Upper lobe of right lung (tissue), 1 donor: ENCODE measurements at regions not wholly inside any gene's neighbourhood (a gene's known extent, or its start where the extent isn't known, plus 50 kb on each side); places are given as distances from the start of the nearest gene placed in this dataset.
A peak's percentile ranks its signal among the peaks of the same experiment; 100 is the strongest.

Experiments
- ATAC-seq: fragments of 200-7000 bp; cut with Tn5 transposase; one replicate; pipeline ENCODE4 v1.9.1; 2020; ENCODE audit warnings: mild to moderate bottlenecking, moderate library complexity
- DNase-seq: peaks from one replicate; pipeline ENCODE4 v3.0.0-alpha.2; 2020
- H3K27ac ChIP-seq: fragments of 200-600 bp; one replicate; pipeline ENCODE4 v1.8.0; 2022
- H3K27me3 ChIP-seq: fragments of 200-600 bp; one replicate; pipeline ENCODE4 v1.8.0; 2022; ENCODE audit warnings: mild to moderate bottlenecking
- H3K36me3 ChIP-seq: fragments of 200-600 bp; one replicate; pipeline ENCODE4 v1.8.0; 2022
- H3K4me1 ChIP-seq: fragments of 200-600 bp; one replicate; pipeline ENCODE4 v1.8.0; 2022
- H3K4me3 ChIP-seq: fragments of 200-600 bp; one replicate; pipeline ENCODE4 v1.8.0; 2022; ENCODE audit warnings: mild to moderate bottlenecking
- H3K9me3 ChIP-seq: fragments of 200-600 bp; one replicate; pipeline ENCODE4 v1.8.0; 2022
- CTCF ChIP-seq: fragments of 200-600 bp; IDR thresholded peaks from one replicate; pipeline ENCODE4 v1.8.0; 2022; ENCODE audit warnings: antibody characterized with exemption
- intact Hi-C: fragments of 100-400 bp; cut with DNase I; formaldehyde crosslinking; loops from one replicate; pipeline ENCODE4 v1.11.0; 2022
- donor health status: DM: no; HTN: yes; CAD: no; lungs with severe emphysema.

- no peak for TF ChIP-seq CTCF
- Histone ChIP-seq H3K9me3 (no peaks in the 10 kb centered on the region), H3K4me1 (no peaks in the 10 kb centered on the region), H3K36me3 (no peaks in the 10 kb centered on the region), H3K27me3 (no peaks in the 10 kb centered on the region), H3K27ac (no peak overlapping the region), H3K4me3 (no peak overlapping the region)
- ATAC-seq (no peak), DNase-seq (no peak)
- intact Hi-C loops = no loop called here
These were observed 139.5 kb upstream of the CHST15 start for GRCh38 chr10:124232686-124233545.

GRCh38 chr10:124231168-124232155 lies 138.1 kb upstream of the CHST15 start:
- ATAC-seq = peak; percentile 28
- Histone ChIP-seq H3K4me3 (no peak overlapping the region), H3K4me1 (no peaks in the 10 kb centered on the region), H3K36me3 (no peaks in the 10 kb centered on the region), H3K27me3 (no peaks in the 10 kb centered on the region), H3K9me3 (no peaks in the 10 kb centered on the region), H3K27ac (no peak overlapping the region)
- TF ChIP-seq CTCF = no peak
- intact Hi-C loops = no loop called here
- no peak for DNase-seq

- ATAC-seq = no peak
- Histone ChIP-seq H3K4me3 (no peak overlapping the region), H3K36me3 (no peaks in the 10 kb centered on the region), H3K27ac (no peak overlapping the region), H3K9me3 (no peaks in the 10 kb centered on the region), H3K27me3 (no peaks in the 10 kb centered on the region), H3K4me1 (no peaks in the 10 kb centered on the region)
- TF ChIP-seq CTCF = no peak
- intact Hi-C loops = no loop called here
- DNase-seq = no peak
These were observed 137.3 kb upstream of the CHST15 start for GRCh38 chr10:124230635-124231167.

GRCh38 chr10:124229989-124230634 lies 136.7 kb upstream of the CHST15 start:
- no peak for ATAC-seq
- intact Hi-C loops = no loop called here

More at GRCh38 chr10:124229989-124230634, 136.7 kb upstream of the CHST15 start:
- no peak for TF ChIP-seq CTCF
- H3K27ac ChIP-seq = no peak overlapping the region
- H3K9me3 ChIP-seq = no peaks in the 10 kb centered on the region
- H3K4me3 ChIP-seq = no peak overlapping the region
- H3K27me3 ChIP-seq = no peaks in the 10 kb centered on the region
- H3K36me3 ChIP-seq = no peaks in the 10 kb centered on the region
- DNase-seq = no peak
- H3K4me1 ChIP-seq = no peaks in the 10 kb centered on the region
